ENCODE measurements at regions not wholly inside any gene's neighbourhood (a gene's known extent, or its start where the extent isn't known, plus 50 kb on each side); places are given as distances from the start of the nearest gene placed in this dataset.
"Not testable (repeated sequence)": the region's sequence is repeated elsewhere in the genome, so short reads cannot be mapped to it uniquely, and the experiment has no call there.

DNA sequence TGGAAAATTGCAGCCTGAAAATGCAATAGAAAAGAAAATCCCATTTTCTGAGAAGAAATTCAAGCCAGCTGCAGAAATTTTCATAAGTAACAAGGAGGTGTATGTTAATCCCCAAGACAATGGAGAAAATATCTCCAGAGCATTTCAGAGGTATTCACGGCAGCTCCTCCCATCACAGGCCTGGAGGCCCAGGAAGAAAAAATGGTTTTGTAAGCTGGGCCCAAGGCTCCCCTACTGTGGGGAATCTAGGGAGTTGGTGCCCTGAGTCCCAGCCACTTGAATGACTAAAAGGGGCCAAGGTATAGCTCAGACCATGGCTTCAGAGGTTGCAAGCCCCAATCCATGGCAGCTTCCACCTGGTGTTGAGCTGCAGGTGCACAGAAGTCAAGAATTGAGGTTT, 93.3 kb upstream of the ZNF267 start:
- peaks cover 0 to 27% (median 10%) of the 10 kb centered on the region in 4 donors for H3K9me3 ChIP-seq (ENCODE audit: control insufficient read depth in 4 of 4, insufficient read depth in 3 of 4, low read length in 3 of 4)
- WGBS, 2 donors: 95 to 100% methylated on average over 1 of the region's 1 CpG
- no peak overlapping the region for H3K4me3 ChIP-seq
- no peaks in the 10 kb centered on the region for H3K27me3 ChIP-seq (ENCODE audit: control insufficient read depth in 3 of 3, insufficient read depth in 3 of 3, low read length in 2 of 3)
- ATAC-seq (ENCODE audit: insufficient read depth, low FRiP score) (no peak), DNase-seq (no peak)
- no peaks in the 10 kb centered on the region for H3K36me3 ChIP-seq (ENCODE audit: control insufficient read depth in 4 of 4, insufficient read depth in 4 of 4, low read length in 4 of 4)
- H3K4me1 ChIP-seq (ENCODE audit: control insufficient read depth in 5 of 5, insufficient read depth in 5 of 5, low read length in 5 of 5): no peaks in the 10 kb centered on the region
- TF ChIP-seq CTCF (IDR thresholded peaks at IDR 0.05; ENCODE audit: control extremely low read depth, extremely low read depth): no peak
- no peak overlapping the region for H3K9ac ChIP-seq (ENCODE audit: insufficient read depth in 1 of 2, low read length in 2 of 2)
- H3K27ac ChIP-seq (ENCODE audit: low read depth in 1 of 2, low read length in 1 of 2): no peak overlapping the region

DNA sequence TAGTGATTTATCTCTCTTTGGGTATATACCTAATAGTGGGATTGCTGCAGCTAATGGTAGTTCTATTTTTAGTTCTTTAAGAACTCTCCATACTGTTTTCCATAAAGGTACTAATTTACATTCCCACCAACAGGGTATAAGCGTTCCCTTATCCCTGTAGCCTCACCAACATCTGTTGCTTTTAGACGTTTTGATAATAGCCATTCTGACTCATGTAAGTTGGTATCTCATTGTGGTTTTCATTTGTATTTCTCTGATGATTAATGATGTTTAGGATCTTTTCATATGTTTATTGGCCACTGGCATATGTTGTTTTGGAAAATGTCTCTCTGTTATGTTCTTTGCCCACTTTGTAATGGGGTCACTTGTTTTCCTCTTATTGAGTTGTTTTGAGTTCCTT, 88.5 kb upstream of the ZNF267 start:
- no peak overlapping the region for H3K4me3 ChIP-seq
- WGBS, 2 donors: 72 to 80% methylated on average over 2 of the region's 2 CpGs
- H3K9ac ChIP-seq (ENCODE audit: insufficient read depth in 1 of 2, low read length in 2 of 2): no peak overlapping the region
- TF ChIP-seq CTCF (IDR thresholded peaks at IDR 0.05; ENCODE audit: control extremely low read depth, extremely low read depth): no peak
- no peaks in the 10 kb centered on the region for H3K4me1 ChIP-seq (ENCODE audit: control insufficient read depth in 5 of 5, insufficient read depth in 5 of 5, low read length in 5 of 5)
- DNase-seq (no peak), ATAC-seq (ENCODE audit: insufficient read depth, low FRiP score) (no peak)
- peaks cover 1 to 30% (median 14%) of the 10 kb centered on the region in 4 donors for H3K9me3 ChIP-seq (ENCODE audit: control insufficient read depth in 4 of 4, insufficient read depth in 3 of 4, low read length in 3 of 4)
- H3K27ac ChIP-seq (ENCODE audit: low read depth in 1 of 2, low read length in 1 of 2): no peak overlapping the region
- no peaks in the 10 kb centered on the region for H3K36me3 ChIP-seq (ENCODE audit: control insufficient read depth in 4 of 4, insufficient read depth in 4 of 4, low read length in 4 of 4)
- no peaks in the 10 kb centered on the region for H3K27me3 ChIP-seq (ENCODE audit: control insufficient read depth in 3 of 3, insufficient read depth in 3 of 3, low read length in 2 of 3)

- Histone ChIP-seq H3K27me3 (ENCODE audit: control insufficient read depth in 3 of 3, insufficient read depth in 3 of 3, low read length in 2 of 3) (no peaks in the 10 kb centered on the region), H3K9me3 (ENCODE audit: control insufficient read depth in 4 of 4, insufficient read depth in 3 of 4, low read length in 3 of 4) (peaks cover 0 to 22% (median 2%) of the 10 kb centered on the region in 4 donors), H3K4me3 (no peak overlapping the region), H3K4me1 (ENCODE audit: control insufficient read depth in 5 of 5, insufficient read depth in 5 of 5, low read length in 5 of 5) (no peaks in the 10 kb centered on the region), H3K9ac (ENCODE audit: insufficient read depth in 1 of 2, low read length in 2 of 2) (no peak overlapping the region), H3K27ac (ENCODE audit: low read depth in 1 of 2, low read length in 1 of 2) (no peak overlapping the region), H3K36me3 (ENCODE audit: control insufficient read depth in 4 of 4, insufficient read depth in 4 of 4, low read length in 4 of 4) (no peaks in the 10 kb centered on the region)
- TF ChIP-seq CTCF (IDR thresholded peaks at IDR 0.05; ENCODE audit: control extremely low read depth, extremely low read depth): no peak
- 87 to 91% methylated on average over 3 of the region's 3 CpGs for WGBS, 2 donors
- ATAC-seq (ENCODE audit: insufficient read depth, low FRiP score) (no peak), DNase-seq (no peak)
Observed at GRCh38 chr16:31807086-31807485, 66.5 kb upstream of the ZNF267 start.

GRCh38 chr16:31810863-31811262, 62.7 kb upstream of the ZNF267 start:
- H3K4me1 ChIP-seq (ENCODE audit: control insufficient read depth in 5 of 5, insufficient read depth in 5 of 5, low read length in 5 of 5): no peaks in the 10 kb centered on the region
- TF ChIP-seq CTCF (IDR thresholded peaks at IDR 0.05; ENCODE audit: control extremely low read depth, extremely low read depth): no peak
- H3K27ac ChIP-seq (ENCODE audit: low read depth in 1 of 2, low read length in 1 of 2): no peak overlapping the region
- H3K27me3 ChIP-seq (ENCODE audit: control insufficient read depth in 3 of 3, insufficient read depth in 3 of 3, low read length in 2 of 3): no peaks in the 10 kb centered on the region
- DNase-seq: no peak
- peaks cover 0 to 14% (median 3%) of the 10 kb centered on the region in 4 donors for H3K9me3 ChIP-seq (ENCODE audit: control insufficient read depth in 4 of 4, insufficient read depth in 3 of 4, low read length in 3 of 4)
- no peak overlapping the region for H3K4me3 ChIP-seq
- ATAC-seq (ENCODE audit: insufficient read depth, low FRiP score): no peak
- WGBS, 2 donors: 61 to 64% methylated on average over 5 of the region's 5 CpGs
- H3K36me3 ChIP-seq (ENCODE audit: control insufficient read depth in 4 of 4, insufficient read depth in 4 of 4, low read length in 4 of 4): no peaks in the 10 kb centered on the region
- no peak overlapping the region for H3K9ac ChIP-seq (ENCODE audit: insufficient read depth in 1 of 2, low read length in 2 of 2)

GRCh38 chr16:31816141-31816540, 57.5 kb upstream of the ZNF267 start:
- H3K27ac ChIP-seq (ENCODE audit: low read depth in 1 of 2, low read length in 1 of 2); H3K9ac ChIP-seq (ENCODE audit: insufficient read depth in 1 of 2, low read length in 2 of 2); DNase-seq; H3K4me3 ChIP-seq; ATAC-seq (ENCODE audit: insufficient read depth, low FRiP score); H3K4me1 ChIP-seq (ENCODE audit: control insufficient read depth in 5 of 5, insufficient read depth in 5 of 5, low read length in 5 of 5); H3K27me3 ChIP-seq (ENCODE audit: control insufficient read depth in 3 of 3, insufficient read depth in 3 of 3, low read length in 2 of 3); H3K36me3 ChIP-seq (ENCODE audit: control insufficient read depth in 4 of 4, insufficient read depth in 4 of 4, low read length in 4 of 4): not testable (repeated sequence)
- WGBS, 2 donors: 65 to 87% methylated on average over 3 of the region's 6 CpGs
- peaks cover 0 to 15% (median 3%) of the 10 kb centered on the region in 4 donors for H3K9me3 ChIP-seq (ENCODE audit: control insufficient read depth in 4 of 4, insufficient read depth in 3 of 4, low read length in 3 of 4)

Data from lung (tissue), 11 donors.